PC-9 (cell line): ENCODE measurements at regions not wholly inside any gene's neighbourhood (a gene's known extent, or its start where the extent isn't known, plus 50 kb on each side); places are given as distances from the start of the nearest gene placed in this dataset.

Source experiments
- CTCF ChIP-seq: fragments of 200-600 bp; sonication (generic); conservative IDR thresholded peaks from 2 replicates; pipeline ENCODE4 v1.6.1; 2017; ENCODE audit warnings: mixed run types, antibody characterized with exemption, mild to moderate bottlenecking, moderate library complexity
- EZH2 ChIP-seq: fragments of 200-600 bp; sonication (generic); IDR thresholded peaks from 2 replicates; pipeline ENCODE4 v1.8.0; 2017; ENCODE audit warnings: antibody characterized with exemption, low read depth

- TF ChIP-seq CTCF (no peak), EZH2 (no peak)
Observed at GRCh38 chr5:164763206-164763605, 1257.8 kb downstream of the MAT2B start.
